Kidney (tissue), 13 donors: ENCODE measurements at regions not wholly inside any gene's neighbourhood (a gene's known extent, or its start where the extent isn't known, plus 50 kb on each side); places are given as distances from the start of the nearest gene placed in this dataset.

Source experiments
- DNase-seq, 5 donors: peaks; one replicate each; pipeline ENCODE4 v3.0.0-alpha.2; 2013 to 2020
- FAIRE-seq: peaks from 2 replicates; lab custom pipeline; 2012; peaks lifted over from hg19 to GRCh38; lab: Jason Lieb, UNC
- H3K27ac ChIP-seq, 2 donors: one replicate each; pipeline ENCODE4 v1.7.0; 2013; ENCODE audit warnings: low read depth in 2 of 2, low read length in 2 of 2, inconsistent platforms in 1 of 2
- H3K27me3 ChIP-seq: one replicate; pipeline ENCODE4 v1.7.1; 2013; ENCODE audit warnings: low read length, inconsistent platforms; ENCODE audit not compliant: control insufficient read depth, insufficient read depth
- H3K36me3 ChIP-seq, 3 donors: one replicate each; pipeline versions ENCODE4 v1.7.0 to v1.7.1; 2013; ENCODE audit warnings: low read length in 3 of 3, control low read depth in 1 of 3, inconsistent platforms in 1 of 3; ENCODE audit not compliant: insufficient read depth in 3 of 3, control insufficient read depth in 2 of 3
- H3K4me1 ChIP-seq, 3 donors: one replicate each; pipeline versions ENCODE4 v1.7.0 to v1.7.1; 2013; ENCODE audit warnings: low read length in 3 of 3, inconsistent platforms in 1 of 3, low read depth in 1 of 3; ENCODE audit not compliant: control insufficient read depth in 2 of 3, insufficient read depth in 2 of 3
- H3K4me3 ChIP-seq, 3 donors: one replicate each; pipeline versions ENCODE4 v1.7.0 to v1.8.1; 2013; ENCODE audit warnings: low read length in 3 of 3, control low read depth in 1 of 3, inconsistent platforms in 1 of 3
- H3K9ac ChIP-seq, 3 donors: one replicate each; pipeline versions ENCODE4 v1.7.0 to v1.7.1; 2013; ENCODE audit warnings: low read length in 3 of 3, control low read depth in 1 of 3, inconsistent platforms in 1 of 3
- H3K9me3 ChIP-seq, 3 donors: one replicate each; pipeline versions ENCODE4 v1.7.0 to v1.7.1; 2013; ENCODE audit warnings: low read length in 3 of 3, control low read depth in 1 of 3, inconsistent platforms in 1 of 3; ENCODE audit not compliant: control insufficient read depth in 2 of 3, insufficient read depth in 1 of 3
- intact Hi-C: fragments of 100-400 bp; cut with DNase I; formaldehyde crosslinking; loops from one replicate; pipeline ENCODE4 v1.11.1; 2022
- TF ChIP-seq, protein P1 (sequence below): IDR thresholded peaks from 3 replicates; pipeline ENCODE4 v1.5.1; 2012; ENCODE audit warnings: mild to moderate bottlenecking, moderate library complexity, borderline replicate concordance; ENCODE audit not compliant: insufficient read depth; ENCODE audit errors: extremely low read depth
- donor health status: control.
- donor health status: control.
- donor health status: control.
- donor health status: control.
- donor health status: control.
- donor health status: DM: yes; HTN: yes; CAD: no.
- donor health status: Normal renal cell carcinoma (clear cell type).

DNA sequence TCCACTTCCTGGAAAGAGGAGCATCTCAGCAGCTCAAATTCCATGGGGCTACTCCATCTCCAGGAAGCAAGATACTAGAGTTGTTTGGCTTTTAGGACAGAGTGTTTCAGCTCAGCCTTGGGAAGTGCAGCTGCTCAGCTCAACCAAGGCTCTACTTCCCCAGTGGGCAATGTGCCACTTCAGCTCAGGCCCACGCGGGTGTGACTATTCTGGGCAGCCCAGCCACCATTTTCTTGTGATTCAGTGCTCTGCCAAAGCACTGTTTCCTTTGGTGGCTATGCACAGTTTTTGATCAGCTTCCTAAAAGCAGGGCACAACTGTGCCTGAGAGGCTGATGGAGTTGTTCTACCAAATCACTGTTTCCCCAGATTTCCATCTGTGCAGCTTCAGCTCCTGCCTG is 1104.9 kb upstream of the TMPRSS15 start:
- Histone ChIP-seq H3K27ac (no peak overlapping the region), H3K9me3 (no peaks in the 10 kb centered on the region), H3K27me3 (no peaks in the 10 kb centered on the region), H3K4me3 (no peak overlapping the region), H3K4me1 (no peaks in the 10 kb centered on the region), H3K36me3 (no peaks in the 10 kb centered on the region), H3K9ac (no peak overlapping the region)
- TF ChIP-seq, protein P1, sequence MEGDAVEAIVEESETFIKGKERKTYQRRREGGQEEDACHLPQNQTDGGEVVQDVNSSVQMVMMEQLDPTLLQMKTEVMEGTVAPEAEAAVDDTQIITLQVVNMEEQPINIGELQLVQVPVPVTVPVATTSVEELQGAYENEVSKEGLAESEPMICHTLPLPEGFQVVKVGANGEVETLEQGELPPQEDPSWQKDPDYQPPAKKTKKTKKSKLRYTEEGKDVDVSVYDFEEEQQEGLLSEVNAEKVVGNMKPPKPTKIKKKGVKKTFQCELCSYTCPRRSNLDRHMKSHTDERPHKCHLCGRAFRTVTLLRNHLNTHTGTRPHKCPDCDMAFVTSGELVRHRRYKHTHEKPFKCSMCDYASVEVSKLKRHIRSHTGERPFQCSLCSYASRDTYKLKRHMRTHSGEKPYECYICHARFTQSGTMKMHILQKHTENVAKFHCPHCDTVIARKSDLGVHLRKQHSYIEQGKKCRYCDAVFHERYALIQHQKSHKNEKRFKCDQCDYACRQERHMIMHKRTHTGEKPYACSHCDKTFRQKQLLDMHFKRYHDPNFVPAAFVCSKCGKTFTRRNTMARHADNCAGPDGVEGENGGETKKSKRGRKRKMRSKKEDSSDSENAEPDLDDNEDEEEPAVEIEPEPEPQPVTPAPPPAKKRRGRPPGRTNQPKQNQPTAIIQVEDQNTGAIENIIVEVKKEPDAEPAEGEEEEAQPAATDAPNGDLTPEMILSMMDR, result no peak
- DNase-seq, result no peak
- no peak for FAIRE-seq
- intact Hi-C loops, result no loop called here

DNA sequence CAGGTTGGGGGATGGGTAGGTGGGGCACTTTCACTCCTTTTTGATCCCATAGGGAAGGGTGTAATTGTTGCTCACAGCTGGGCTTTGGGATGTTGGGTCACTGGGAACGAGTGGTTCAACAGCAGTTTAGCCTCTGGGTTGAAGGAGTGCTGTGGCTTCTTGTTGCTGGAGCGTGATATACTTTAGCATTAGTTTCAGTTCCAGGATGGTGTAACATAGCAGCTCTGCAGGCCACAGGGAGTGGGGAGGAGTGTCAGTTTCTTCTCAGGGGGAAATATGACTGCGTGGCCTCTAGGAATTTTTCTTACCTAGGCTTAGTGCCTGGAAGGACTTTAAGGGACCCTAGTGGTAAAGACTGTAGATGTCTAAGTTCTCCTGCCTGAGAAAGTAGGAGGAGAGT is 1105.3 kb upstream of the TMPRSS15 start:
- TF ChIP-seq, protein P1, result no peak
- FAIRE-seq, result no peak
- intact Hi-C loops, result no loop called here

DNA sequence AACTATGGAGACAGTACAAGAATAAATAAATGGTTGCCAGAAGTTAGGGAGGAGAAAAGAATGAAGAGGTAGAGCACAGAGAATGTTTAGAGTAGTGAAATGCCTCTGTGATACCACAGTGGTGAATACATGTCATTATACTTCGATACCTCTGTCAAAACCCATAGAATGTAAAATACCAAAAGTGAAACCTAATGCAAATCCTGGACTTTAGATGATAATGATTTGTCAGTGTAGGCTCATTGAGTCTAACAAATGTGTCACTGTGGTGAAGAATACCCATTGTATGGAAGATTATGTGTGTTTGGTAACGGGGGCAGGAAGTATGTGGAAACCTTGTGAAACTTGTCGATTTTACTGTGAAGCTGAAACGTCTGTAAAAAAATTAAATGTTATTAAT is 1106.5 kb upstream of the TMPRSS15 start:
- Histone ChIP-seq H3K9ac (no peak overlapping the region), H3K4me1 (no peaks in the 10 kb centered on the region), H3K36me3 (no peaks in the 10 kb centered on the region), H3K27ac (no peak overlapping the region), H3K4me3 (no peak overlapping the region), H3K27me3 (no peaks in the 10 kb centered on the region), H3K9me3 (no peaks in the 10 kb centered on the region)
- intact Hi-C loops, result no loop called here
- DNase-seq, result no peak
- FAIRE-seq, result no peak
- TF ChIP-seq, protein P1, result no peak

More for the DNA sequence above, 1105.3 kb upstream of the TMPRSS15 start:
- Histone ChIP-seq H3K27me3 (no peaks in the 10 kb centered on the region), H3K9ac (no peak overlapping the region), H3K9me3 (no peaks in the 10 kb centered on the region), H3K4me1 (no peaks in the 10 kb centered on the region), H3K27ac (no peak overlapping the region), H3K36me3 (no peaks in the 10 kb centered on the region), H3K4me3 (no peak overlapping the region)
- no peak for DNase-seq

DNA sequence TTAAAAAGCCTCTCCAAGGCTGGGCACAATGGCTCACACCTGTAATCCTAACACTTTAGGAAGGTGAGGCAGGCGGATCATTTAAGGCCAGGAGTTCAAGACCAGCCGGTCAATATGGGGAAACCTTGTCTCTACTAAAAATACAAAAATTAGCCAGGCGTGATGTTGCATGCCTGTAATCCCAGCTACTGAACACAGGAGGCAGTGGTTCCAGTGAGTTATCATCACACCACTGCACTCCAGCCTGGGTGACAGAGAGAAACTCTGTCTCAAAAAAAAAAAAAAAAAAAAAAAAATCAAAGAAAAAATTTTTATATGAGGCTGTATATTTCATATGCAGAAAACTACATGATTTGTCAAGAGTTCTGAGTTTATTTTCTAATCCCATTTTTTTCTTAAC is 1107.1 kb upstream of the TMPRSS15 start:
- H3K27ac ChIP-seq, result no peak overlapping the region
- no peak for FAIRE-seq
- H3K9ac ChIP-seq, result no peak overlapping the region
- TF ChIP-seq, protein P1, result no peak
- H3K4me3 ChIP-seq, result no peak overlapping the region
- no peaks in the 10 kb centered on the region for H3K9me3 ChIP-seq
- DNase-seq, result no peak
- no peaks in the 10 kb centered on the region for H3K27me3 ChIP-seq
- H3K4me1 ChIP-seq, result no peaks in the 10 kb centered on the region
- intact Hi-C loops, result no loop called here
- no peaks in the 10 kb centered on the region for H3K36me3 ChIP-seq
